ENCODE measurements at regions not wholly inside any gene's neighbourhood (a gene's known extent, or its start where the extent isn't known, plus 50 kb on each side); places are given as distances from the start of the nearest gene placed in this dataset.

DNA sequence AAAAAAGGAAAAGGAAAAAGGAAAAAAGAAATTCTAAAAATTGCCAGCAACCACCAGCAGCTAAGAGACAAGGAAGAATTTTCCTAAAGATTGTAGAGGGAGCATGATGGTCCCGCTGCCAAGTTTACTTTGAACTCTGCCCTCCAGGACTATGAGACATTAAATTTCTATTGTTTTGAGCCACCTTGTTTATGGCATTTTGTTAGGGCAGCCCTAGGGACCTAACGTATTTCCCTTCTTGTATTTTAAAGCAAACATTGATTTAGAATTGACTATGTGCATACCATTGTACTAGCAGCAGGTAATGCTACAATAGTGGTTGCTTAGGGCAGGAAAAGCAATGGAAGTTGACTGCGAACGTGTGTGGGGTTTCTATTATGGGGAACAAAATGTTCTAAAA is 1414.2 kb downstream of the EFNB2 start:
- TF ChIP-seq, protein P1, sequence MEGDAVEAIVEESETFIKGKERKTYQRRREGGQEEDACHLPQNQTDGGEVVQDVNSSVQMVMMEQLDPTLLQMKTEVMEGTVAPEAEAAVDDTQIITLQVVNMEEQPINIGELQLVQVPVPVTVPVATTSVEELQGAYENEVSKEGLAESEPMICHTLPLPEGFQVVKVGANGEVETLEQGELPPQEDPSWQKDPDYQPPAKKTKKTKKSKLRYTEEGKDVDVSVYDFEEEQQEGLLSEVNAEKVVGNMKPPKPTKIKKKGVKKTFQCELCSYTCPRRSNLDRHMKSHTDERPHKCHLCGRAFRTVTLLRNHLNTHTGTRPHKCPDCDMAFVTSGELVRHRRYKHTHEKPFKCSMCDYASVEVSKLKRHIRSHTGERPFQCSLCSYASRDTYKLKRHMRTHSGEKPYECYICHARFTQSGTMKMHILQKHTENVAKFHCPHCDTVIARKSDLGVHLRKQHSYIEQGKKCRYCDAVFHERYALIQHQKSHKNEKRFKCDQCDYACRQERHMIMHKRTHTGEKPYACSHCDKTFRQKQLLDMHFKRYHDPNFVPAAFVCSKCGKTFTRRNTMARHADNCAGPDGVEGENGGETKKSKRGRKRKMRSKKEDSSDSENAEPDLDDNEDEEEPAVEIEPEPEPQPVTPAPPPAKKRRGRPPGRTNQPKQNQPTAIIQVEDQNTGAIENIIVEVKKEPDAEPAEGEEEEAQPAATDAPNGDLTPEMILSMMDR (IDR thresholded peaks at IDR 0.05; ENCODE audit: low read depth, low read length): no peak
- TF ChIP-seq EZH2phosphoT487 (IDR thresholded peaks at IDR 0.05; ENCODE audit: low read depth): no peak
- Histone ChIP-seq H3K4me3 (ENCODE audit: low read length) (no peak overlapping the region), H3K4me2 (ENCODE audit: low read length) (no peak overlapping the region), H4K20me1 (ENCODE audit: insufficient read depth, low read length) (no peaks in the 10 kb centered on the region), H3K9me3 (ENCODE audit: insufficient read depth, low read length) (no peaks in the 10 kb centered on the region), H3K27ac (ENCODE audit: low read length) (no peak overlapping the region), H3K27me3 (ENCODE audit: low read depth, low read length) (no peaks in the 10 kb centered on the region), H2AFZ (ENCODE audit: low read depth, low read length) (no peak overlapping the region), H3K36me3 (replicated peaks; ENCODE audit: low read depth, low read length) (no peaks in the 10 kb centered on the region), H3K79me2 (ENCODE audit: low read length) (no peaks in the 10 kb centered on the region), H3K9ac (ENCODE audit: low read length) (no peak overlapping the region), H3K4me1 (ENCODE audit: low read length) (no peaks in the 10 kb centered on the region)

DNA sequence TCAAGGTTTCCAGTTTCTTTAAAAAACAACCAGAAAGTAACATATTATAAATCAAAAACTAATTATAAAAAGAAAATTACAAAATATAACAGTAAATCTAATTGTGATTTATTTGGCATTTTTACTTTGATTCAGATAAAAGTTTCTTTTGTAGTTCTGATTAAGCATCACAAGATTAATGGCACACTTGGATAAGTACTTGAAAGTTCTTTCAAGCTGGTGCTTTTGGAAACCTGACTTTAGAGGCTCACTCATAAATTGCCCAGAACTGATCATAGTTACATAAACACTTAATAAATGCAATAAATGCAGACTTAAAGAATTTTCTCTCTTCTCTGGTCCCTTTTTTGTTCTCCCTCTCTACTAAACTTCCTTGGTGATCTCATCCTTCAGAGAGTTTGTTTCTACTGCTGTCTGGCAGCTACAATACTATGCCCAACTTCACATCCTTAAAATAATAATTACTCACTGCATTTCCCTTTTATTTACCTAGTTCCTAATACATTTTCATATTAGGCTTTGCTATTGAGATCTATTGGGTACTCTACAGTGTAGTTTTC is 1417.0 kb downstream of the EFNB2 start:
- H3K79me2 ChIP-seq (ENCODE audit: low read length): no peaks in the 10 kb centered on the region
- no peaks in the 10 kb centered on the region for H3K36me3 ChIP-seq (replicated peaks; ENCODE audit: low read depth, low read length)

DNA sequence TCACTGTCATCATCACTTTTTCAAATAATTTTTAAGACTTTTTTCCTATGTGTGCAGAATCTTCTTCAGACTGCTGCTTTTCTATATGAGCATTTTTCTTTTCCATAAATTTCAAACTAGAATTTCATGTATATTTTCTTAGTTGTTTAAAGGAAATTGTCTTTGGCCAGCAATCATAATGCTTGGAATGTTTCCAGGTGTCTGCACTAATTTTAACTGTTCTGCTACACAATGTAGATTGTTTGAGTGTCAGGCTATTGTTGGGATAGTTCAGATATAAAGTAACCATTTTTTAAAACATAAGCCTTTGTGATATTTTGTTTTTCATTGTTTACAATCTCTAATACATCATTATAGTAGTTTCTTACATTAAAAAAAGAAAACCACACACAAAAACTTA is 1418.5 kb downstream of the EFNB2 start:
- TF ChIP-seq, protein P1 (IDR thresholded peaks at IDR 0.05; ENCODE audit: low read depth, low read length): no peak
- no peak for TF ChIP-seq EZH2phosphoT487 (IDR thresholded peaks at IDR 0.05; ENCODE audit: low read depth)
- H3K4me3 ChIP-seq (ENCODE audit: low read length): no peak overlapping the region
- H3K27ac ChIP-seq (ENCODE audit: low read length): no peak overlapping the region
- H3K4me2 ChIP-seq (ENCODE audit: low read length): no peak overlapping the region
- no peak overlapping the region for H3K9ac ChIP-seq (ENCODE audit: low read length)
- no peak overlapping the region for H2AFZ ChIP-seq (ENCODE audit: low read depth, low read length)
- H3K27me3 ChIP-seq (ENCODE audit: low read depth, low read length): no peaks in the 10 kb centered on the region
- H3K36me3 ChIP-seq (replicated peaks; ENCODE audit: low read depth, low read length): no peaks in the 10 kb centered on the region
- H4K20me1 ChIP-seq (ENCODE audit: insufficient read depth, low read length): no peaks in the 10 kb centered on the region
- no peaks in the 10 kb centered on the region for H3K79me2 ChIP-seq (ENCODE audit: low read length)
- peaks cover 10% of the 10 kb centered on the region; the same call in 1 of the 2 replicates for H3K9me3 ChIP-seq (ENCODE audit: insufficient read depth, low read length)
- no peaks in the 10 kb centered on the region for H3K4me1 ChIP-seq (ENCODE audit: low read length)

More for the DNA sequence above, 1417.0 kb downstream of the EFNB2 start:
- Histone ChIP-seq H3K4me3 (ENCODE audit: low read length) (no peak overlapping the region), H3K9me3 (ENCODE audit: insufficient read depth, low read length) (peaks cover 10% of the 10 kb centered on the region; the same call in 1 of the 2 replicates), H2AFZ (ENCODE audit: low read depth, low read length) (no peak overlapping the region), H4K20me1 (ENCODE audit: insufficient read depth, low read length) (no peaks in the 10 kb centered on the region), H3K27ac (ENCODE audit: low read length) (no peak overlapping the region), H3K27me3 (ENCODE audit: low read depth, low read length) (no peaks in the 10 kb centered on the region), H3K4me1 (ENCODE audit: low read length) (no peaks in the 10 kb centered on the region), H3K4me2 (ENCODE audit: low read length) (no peak overlapping the region), H3K9ac (ENCODE audit: low read length) (no peak overlapping the region)
- TF ChIP-seq, protein P1 (IDR thresholded peaks at IDR 0.05; ENCODE audit: low read depth, low read length): no peak
- no peak for TF ChIP-seq EZH2phosphoT487 (IDR thresholded peaks at IDR 0.05; ENCODE audit: low read depth)

DNA sequence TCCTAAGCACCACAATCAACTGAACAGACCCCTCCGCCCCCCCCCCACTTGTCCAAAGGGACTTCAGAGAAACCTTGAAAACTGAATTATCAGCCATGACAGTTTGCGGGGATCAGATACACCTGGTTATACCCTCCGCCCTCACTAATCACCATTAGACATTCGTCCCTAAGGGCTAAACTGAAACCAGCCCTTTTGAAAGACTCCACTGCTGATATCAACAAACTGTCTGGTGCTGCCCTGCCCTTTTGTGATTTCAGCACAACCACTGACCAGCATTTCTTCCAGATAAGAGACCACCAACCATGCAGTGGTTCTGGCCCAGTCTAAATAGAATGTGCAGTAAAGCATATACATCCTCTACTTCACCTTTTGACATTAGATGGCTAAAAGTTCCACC is 1422.9 kb downstream of the EFNB2 start:
- Histone ChIP-seq H4K20me1 (ENCODE audit: insufficient read depth, low read length) (no peaks in the 10 kb centered on the region), H3K36me3 (replicated peaks; ENCODE audit: low read depth, low read length) (no peaks in the 10 kb centered on the region), H3K4me2 (ENCODE audit: low read length) (no peak overlapping the region), H3K27ac (ENCODE audit: low read length) (no peak overlapping the region), H3K9me3 (ENCODE audit: insufficient read depth, low read length) (peaks cover 10% of the 10 kb centered on the region; the same call in 1 of the 2 replicates), H3K4me1 (ENCODE audit: low read length) (no peaks in the 10 kb centered on the region), H3K9ac (ENCODE audit: low read length) (no peak overlapping the region), H2AFZ (ENCODE audit: low read depth, low read length) (no peak overlapping the region), H3K27me3 (ENCODE audit: low read depth, low read length) (no peaks in the 10 kb centered on the region), H3K4me3 (ENCODE audit: low read length) (no peak overlapping the region), H3K79me2 (ENCODE audit: low read length) (no peaks in the 10 kb centered on the region)
- TF ChIP-seq EZH2phosphoT487 (IDR thresholded peaks at IDR 0.05; ENCODE audit: low read depth): no peak

Measured in OCI-LY3 (cell line).